IMR-90 (cell line): ENCODE measurements at regions not wholly inside any gene's neighbourhood (a gene's known extent, or its start where the extent isn't known, plus 50 kb on each side); places are given as distances from the start of the nearest gene placed in this dataset.

ENCODE experiments used
- ATAC-seq: fragments of 200-7000 bp; cut with Tn5 transposase; 2 replicates; pipeline ENCODE4 v1.9.1; 2020; ENCODE audit warnings: low read depth, mild to moderate bottlenecking, moderate library complexity
- BruUV-seq: library from RNA; stranded (reverse); fragments of 400-500 nt; replicated peaks from 2 replicates; lab custom pipeline; 2021; lab: Mats Ljungman, UMichigan
- CTCF ChIA-PET: fragments of 300-600 bp; formaldehyde crosslinking; extraction: SDS; loops from one replicate; lab custom pipeline; 2021; ENCODE audit warnings: antibody characterized with exemption; lab: Yijun Ruan, JAX
- POLR2A ChIA-PET: fragments of 300-600 bp; sonication (Branson Sonifier 250); formaldehyde crosslinking; loops from one replicate; lab custom pipeline; 2022; ENCODE audit warnings: antibody characterized with exemption; ENCODE audit not compliant: unreplicated experiment; lab: Charles Lee
- DNase-seq: peaks from one replicate; pipeline ENCODE4 v3.0.0; 2013
- H2AFZ ChIP-seq: replicated peaks from 2 replicates; pipeline ENCODE3; 2013; ENCODE audit warnings: low read length, mild to moderate bottlenecking; ENCODE audit not compliant: poor library complexity
- H2AK5ac ChIP-seq: 2 replicates; pipeline ENCODE4 v1.6.1; 2013; ENCODE audit warnings: low read depth, low read length, inconsistent platforms
- H2AK9ac ChIP-seq: replicated peaks from 2 replicates; pipeline ENCODE3; 2013; ENCODE audit warnings: mild to moderate bottlenecking, low read depth, low read length, moderate library complexity; ENCODE audit not compliant: poor library complexity
- H2BK120ac ChIP-seq: 2 replicates; pipeline ENCODE4 v1.6.1; 2013; ENCODE audit warnings: low read depth, low read length, inconsistent platforms
- H2BK15ac ChIP-seq: 3 replicates; pipeline ENCODE4 v1.6.1; 2013; ENCODE audit warnings: low read depth, low read length, inconsistent platforms
- H2BK20ac ChIP-seq: 2 replicates; pipeline ENCODE4 v1.6.1; 2013; ENCODE audit warnings: low read depth, mild to moderate bottlenecking, inconsistent platforms, low read length, moderate library complexity
- H2BK5ac ChIP-seq: 2 replicates; pipeline ENCODE4 v1.6.1; 2013; ENCODE audit warnings: mild to moderate bottlenecking, low read depth, low read length, inconsistent platforms; ENCODE audit not compliant: poor library complexity, severe bottlenecking
- H3K14ac ChIP-seq: replicated peaks from 2 replicates; pipeline ENCODE4 v1.6.1; 2013; ENCODE audit warnings: low read depth, low read length, inconsistent platforms
- H3K18ac ChIP-seq: 2 replicates; pipeline ENCODE4 v1.6.1; 2013; ENCODE audit warnings: low read depth, low read length, control low read depth
- H3K23ac ChIP-seq: 2 replicates; pipeline ENCODE4 v1.6.1; 2013; ENCODE audit warnings: low read depth, low read length, inconsistent platforms
- H3K27ac ChIP-seq: 2 replicates; pipeline ENCODE4 v1.5.1; 2013; ENCODE audit warnings: mild to moderate bottlenecking, control low read depth, low read length; ENCODE audit not compliant: insufficient read depth
- H3K27me3 ChIP-seq: 2 replicates; pipeline ENCODE4 v1.6.1; 2013; ENCODE audit warnings: low read length; ENCODE audit not compliant: control insufficient read depth, insufficient read depth
- H3K36me3 ChIP-seq: 2 replicates; pipeline ENCODE4 v1.6.1; 2013; ENCODE audit warnings: low read length, mixed read lengths; ENCODE audit not compliant: control insufficient read depth, insufficient read depth
- H3K4ac ChIP-seq: 2 replicates; pipeline ENCODE4 v1.6.1; 2013; ENCODE audit warnings: low read depth, low read length, inconsistent platforms
- H3K4me1 ChIP-seq: 2 replicates; pipeline ENCODE4 v1.6.1; 2013; ENCODE audit warnings: low read length, mixed read lengths; ENCODE audit not compliant: control insufficient read depth, insufficient read depth
- H3K4me2 ChIP-seq: 2 replicates; pipeline ENCODE4 v1.6.1; 2013; ENCODE audit warnings: low read depth, mild to moderate bottlenecking, control low read depth, low read length, moderate library complexity
- H3K4me3 ChIP-seq: 2 replicates; pipeline ENCODE4 v1.5.1; 2013; ENCODE audit warnings: low read depth, mild to moderate bottlenecking, control low read depth, low read length, moderate library complexity; ENCODE audit not compliant: insufficient read depth
- H3K56ac ChIP-seq: 2 replicates; pipeline ENCODE4 v1.6.1; 2013; ENCODE audit warnings: low read length, inconsistent platforms; ENCODE audit not compliant: insufficient read depth; ENCODE audit errors: extremely low read depth
- H3K79me1 ChIP-seq, 2 experiments: 2 replicates each; pipeline ENCODE4 v1.6.1; 2013; ENCODE audit warnings: low read length in 2 of 2, inconsistent platforms in 1 of 2, low read depth in 1 of 2
- H3K9ac ChIP-seq: 2 replicates; pipeline ENCODE4 v1.6.1; 2013; ENCODE audit warnings: low read depth, low read length, control low read depth
- H3K9me1 ChIP-seq: 2 replicates; pipeline ENCODE4 v1.6.1; 2013; ENCODE audit warnings: low read length, inconsistent platforms; ENCODE audit not compliant: insufficient read depth
- H3K9me3 ChIP-seq: 2 replicates; pipeline ENCODE4 v1.6.1; 2013; ENCODE audit warnings: low read length; ENCODE audit not compliant: control insufficient read depth, insufficient read depth
- H4K20me1 ChIP-seq: 2 replicates; pipeline ENCODE4 v1.6.1; 2013; ENCODE audit warnings: low read length, inconsistent platforms; ENCODE audit not compliant: insufficient read depth
- H4K5ac ChIP-seq: 2 replicates; pipeline ENCODE4 v1.6.1; 2013; ENCODE audit warnings: mild to moderate bottlenecking, low read depth, low read length, control low read depth
- H4K8ac ChIP-seq, 2 experiments: 2 replicates each; pipeline ENCODE4 v1.6.1; 2013; ENCODE audit warnings: low read depth in 2 of 2, low read length in 2 of 2, control low read depth in 1 of 2, inconsistent platforms in 1 of 2
- H4K91ac ChIP-seq: 2 replicates; pipeline ENCODE4 v1.6.1; 2013; ENCODE audit warnings: low read depth, low read length, inconsistent platforms; ENCODE audit not compliant: insufficient read depth
- BHLHE40 ChIP-seq: fragments of 150-350 bp; IDR thresholded peaks from 2 replicates; pipeline ENCODE4 v1.6.1; 2016; ENCODE audit warnings: mild to moderate bottlenecking, low read depth, low read length
- CEBPB ChIP-seq: IDR thresholded peaks from 2 replicates; pipeline ENCODE4 v1.6.1; 2012; ENCODE audit warnings: low read depth, low read length, improper control_type of control experiment
- FOS ChIP-seq: fragments of 150-350 bp; IDR thresholded peaks from 2 replicates; pipeline ENCODE4 v1.6.1; 2016; ENCODE audit warnings: low read depth, low read length
- MAFK ChIP-seq: IDR thresholded peaks from 2 replicates; pipeline ENCODE4 v1.6.1; 2012; ENCODE audit warnings: low read depth, low read length, improper control_type of control experiment
- MAZ ChIP-seq: IDR thresholded peaks from 2 replicates; pipeline ENCODE4 v1.6.1; 2012; ENCODE audit warnings: low read depth, mild to moderate bottlenecking, low read length, improper control_type of control experiment, moderate library complexity, borderline replicate concordance
- MXI1 ChIP-seq: IDR thresholded peaks from 2 replicates; pipeline ENCODE4 v1.6.1; 2012; ENCODE audit warnings: low read depth, mild to moderate bottlenecking, low read length, moderate library complexity, borderline replicate concordance
- NFE2L2 ChIP-seq: fragments of 150-350 bp; IDR thresholded peaks from 2 replicates; pipeline ENCODE4 v1.6.1; 2016; ENCODE audit warnings: low read depth, mild to moderate bottlenecking, low read length
- POLR2A ChIP-seq: IDR thresholded peaks from 2 replicates; pipeline ENCODE4 v1.6.1; 2012; ENCODE audit warnings: mild to moderate bottlenecking, low read depth, low read length
- RAD21 ChIP-seq: IDR thresholded peaks from 2 replicates; pipeline ENCODE4 v1.6.1; 2012; ENCODE audit warnings: low read length, improper control_type of control experiment
- RCOR1 ChIP-seq: IDR thresholded peaks from 2 replicates; pipeline ENCODE4 v1.6.1; 2012; ENCODE audit warnings: mild to moderate bottlenecking, low read length, improper control_type of control experiment; ENCODE audit not compliant: insufficient replicate concordance
- SMC3 ChIP-seq: fragments of 150-350 bp; IDR thresholded peaks from 2 replicates; pipeline ENCODE4 v1.6.1; 2016; ENCODE audit warnings: low read depth, mild to moderate bottlenecking, antibody characterized with exemption, low read length, moderate library complexity
- WGBS, 2 experiments: methylation state at CpG; one replicate each; pipeline versions ENCODE4 v1.1.5 to v1.1.7; 2013; ENCODE audit warnings: missing lambda C conversion rate in 2 of 2; ENCODE audit not compliant: insufficient read length in 1 of 2; ENCODE audit errors: extremely low coverage in 2 of 2; 5-methylcytosine and 5-hydroxymethylcytosine counted together
- dilution Hi-C: fragments of 300-500 bp; cut with HindIII; formaldehyde crosslinking; loops from one replicate; pipeline ENCODE4 v1.14.3; 2018; ENCODE audit warnings: low sequenced_read_pairs; ENCODE audit not compliant: unreplicated experiment
- in situ Hi-C: fragments of 300-500 bp; cut with MboI; formaldehyde crosslinking; loops from 3 replicates; pipeline ENCODE4 v1.14.3; 2019; ENCODE audit warnings: low sequenced_read_pairs, inconsistent platforms, mixed read lengths
- intact Hi-C: fragments of 100-400 bp; cut with micrococcal nuclease; formaldehyde crosslinking; loops from 2 replicates; pipeline ENCODE4 v1.10.0; 2022
- TF ChIP-seq, protein P1 (sequence below): fragments of 150-350 bp; IDR thresholded peaks from 2 replicates; pipeline ENCODE4 v1.6.1; 2016; ENCODE audit warnings: low read depth, mild to moderate bottlenecking, low read length, moderate library complexity, borderline replicate concordance
- TF ChIP-seq, protein P2 (sequence below): fragments of 150-350 bp; IDR thresholded peaks from 2 replicates; pipeline ENCODE4 v1.6.1; 2017; ENCODE audit warnings: mild to moderate bottlenecking, antibody characterized with exemption, low read length, low read depth
- TF ChIP-seq, protein P3 (sequence below): conservative IDR thresholded peaks from 2 replicates; pipeline ENCODE4 v1.5.1; 2012; ENCODE audit warnings: mild to moderate bottlenecking, low read depth, low read length, improper control_type of control experiment

DNA sequence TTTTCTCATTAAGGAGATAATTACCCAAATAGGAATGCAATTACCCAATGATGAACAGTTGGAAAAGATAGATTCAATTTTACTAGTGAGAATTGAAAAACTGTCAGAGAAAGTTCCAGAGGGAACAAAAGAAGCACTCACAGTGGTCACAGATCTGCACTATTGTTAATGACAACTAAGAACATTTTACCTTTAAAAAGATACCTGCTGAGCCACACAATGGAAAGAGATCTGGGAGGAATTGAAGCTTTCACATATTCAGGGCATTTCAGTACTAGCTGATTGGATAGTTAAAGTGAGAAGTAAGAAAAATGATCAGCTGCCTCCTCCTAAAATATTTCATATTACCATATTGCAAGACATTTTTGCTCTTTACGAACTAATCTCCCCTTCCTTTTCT is 1822.2 kb downstream of the STIM2 start:
- Histone ChIP-seq H3K56ac (no peak overlapping the region), H2BK15ac (no peak overlapping the region), H3K27ac (no peak overlapping the region), H4K91ac (no peak overlapping the region), H3K23ac (no peak overlapping the region), H3K27me3 (no peaks in the 10 kb centered on the region), H3K18ac (no peak overlapping the region), H4K20me1 (no peaks in the 10 kb centered on the region), H3K9ac (no peak overlapping the region), H2AFZ (no peak overlapping the region), H3K79me1 (no peaks in the 10 kb centered on the region), H2AK9ac (no peak overlapping the region), H3K9me3 (no peaks in the 10 kb centered on the region), H3K4ac (no peak overlapping the region), H3K14ac (no peak overlapping the region), H2BK120ac (no peak overlapping the region), H3K9me1 (no peaks in the 10 kb centered on the region), H3K36me3 (no peaks in the 10 kb centered on the region), H2BK20ac (no peak overlapping the region), H3K4me2 (no peak overlapping the region), H3K4me1 (no peaks in the 10 kb centered on the region), H4K8ac (no peak overlapping the region), H4K5ac (no peak overlapping the region), H2AK5ac (no peak overlapping the region), H2BK5ac (no peak overlapping the region), H3K4me3 (no peak overlapping the region)
- in situ Hi-C loops = no loop called here
- dilution Hi-C loops = no loop called here
- DNase-seq (no peak), ATAC-seq (no peak)
- TF ChIP-seq MXI1 = no peak
- no peak for TF ChIP-seq NFE2L2
- TF ChIP-seq POLR2A = no peak
- no peak for TF ChIP-seq MAZ
- TF ChIP-seq BHLHE40 = no peak
- TF ChIP-seq, protein P1, sequence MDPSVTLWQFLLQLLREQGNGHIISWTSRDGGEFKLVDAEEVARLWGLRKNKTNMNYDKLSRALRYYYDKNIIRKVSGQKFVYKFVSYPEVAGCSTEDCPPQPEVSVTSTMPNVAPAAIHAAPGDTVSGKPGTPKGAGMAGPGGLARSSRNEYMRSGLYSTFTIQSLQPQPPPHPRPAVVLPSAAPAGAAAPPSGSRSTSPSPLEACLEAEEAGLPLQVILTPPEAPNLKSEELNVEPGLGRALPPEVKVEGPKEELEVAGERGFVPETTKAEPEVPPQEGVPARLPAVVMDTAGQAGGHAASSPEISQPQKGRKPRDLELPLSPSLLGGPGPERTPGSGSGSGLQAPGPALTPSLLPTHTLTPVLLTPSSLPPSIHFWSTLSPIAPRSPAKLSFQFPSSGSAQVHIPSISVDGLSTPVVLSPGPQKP = no peak
- no peak for TF ChIP-seq RAD21
- no peak for TF ChIP-seq RCOR1
- TF ChIP-seq MAFK = no peak
- no peak for TF ChIP-seq FOS
- TF ChIP-seq, protein P2, sequence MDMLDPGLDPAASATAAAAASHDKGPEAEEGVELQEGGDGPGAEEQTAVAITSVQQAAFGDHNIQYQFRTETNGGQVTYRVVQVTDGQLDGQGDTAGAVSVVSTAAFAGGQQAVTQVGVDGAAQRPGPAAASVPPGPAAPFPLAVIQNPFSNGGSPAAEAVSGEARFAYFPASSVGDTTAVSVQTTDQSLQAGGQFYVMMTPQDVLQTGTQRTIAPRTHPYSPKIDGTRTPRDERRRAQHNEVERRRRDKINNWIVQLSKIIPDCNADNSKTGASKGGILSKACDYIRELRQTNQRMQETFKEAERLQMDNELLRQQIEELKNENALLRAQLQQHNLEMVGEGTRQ = no peak
- TF ChIP-seq, protein P3, sequence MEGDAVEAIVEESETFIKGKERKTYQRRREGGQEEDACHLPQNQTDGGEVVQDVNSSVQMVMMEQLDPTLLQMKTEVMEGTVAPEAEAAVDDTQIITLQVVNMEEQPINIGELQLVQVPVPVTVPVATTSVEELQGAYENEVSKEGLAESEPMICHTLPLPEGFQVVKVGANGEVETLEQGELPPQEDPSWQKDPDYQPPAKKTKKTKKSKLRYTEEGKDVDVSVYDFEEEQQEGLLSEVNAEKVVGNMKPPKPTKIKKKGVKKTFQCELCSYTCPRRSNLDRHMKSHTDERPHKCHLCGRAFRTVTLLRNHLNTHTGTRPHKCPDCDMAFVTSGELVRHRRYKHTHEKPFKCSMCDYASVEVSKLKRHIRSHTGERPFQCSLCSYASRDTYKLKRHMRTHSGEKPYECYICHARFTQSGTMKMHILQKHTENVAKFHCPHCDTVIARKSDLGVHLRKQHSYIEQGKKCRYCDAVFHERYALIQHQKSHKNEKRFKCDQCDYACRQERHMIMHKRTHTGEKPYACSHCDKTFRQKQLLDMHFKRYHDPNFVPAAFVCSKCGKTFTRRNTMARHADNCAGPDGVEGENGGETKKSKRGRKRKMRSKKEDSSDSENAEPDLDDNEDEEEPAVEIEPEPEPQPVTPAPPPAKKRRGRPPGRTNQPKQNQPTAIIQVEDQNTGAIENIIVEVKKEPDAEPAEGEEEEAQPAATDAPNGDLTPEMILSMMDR = no peak
- no peak for TF ChIP-seq SMC3
- no peak for TF ChIP-seq CEBPB
- BruUV-seq = no TSS peak
- intact Hi-C loops = loop anchor here (10.0 kb wide), 1 partner anchor 192 kb away; no protein-coding TSS in a partner anchor
- WGBS, 2 experiments = 100% methylated on average over 1 of the region's 1 CpG; no CpG with 5 or more reads in 1 of the 2 experiments
- CTCF ChIA-PET = no interaction called here
- POLR2A ChIA-PET = no interaction called here
